Activated B cell treated with CpG ODN at 0.5 μM for 24 hours (primary cell): ENCODE measurements at regions not wholly inside any gene's neighbourhood (a gene's known extent, or its start where the extent isn't known, plus 50 kb on each side); places are given as distances from the start of the nearest gene placed in this dataset.

Experiments used
- ATAC-seq: fragments of 200-7000 bp; cut with Tn5 transposase; one replicate; pipeline ENCODE4 v1.10.0; 2021; ENCODE audit warnings: low read depth, mild to moderate bottlenecking, moderate library complexity
- CTCF ChIA-PET: fragments of 350-600 bp; sonication (Branson Sonifier 250); formaldehyde crosslinking; loops from one replicate; lab custom pipeline; 2021; ENCODE audit warnings: antibody characterized with exemption; lab: Charles Lee
- POLR2A ChIA-PET: fragments of 350-600 bp; sonication (Branson Sonifier 250); formaldehyde crosslinking; loops from one replicate; lab custom pipeline; 2021; ENCODE audit warnings: antibody characterized with exemption; lab: Charles Lee
- DNase-seq: peaks from one replicate; pipeline ENCODE4 v3.0.0; 2022
- H3K27ac Mint-ChIP-seq: one replicate; pipeline ENCODE4 v1.8.0; 2020; ENCODE audit warnings: mixed read lengths
- H3K27me3 Mint-ChIP-seq: one replicate; pipeline ENCODE4 v1.8.0; 2021; ENCODE audit warnings: mixed read lengths
- H3K36me3 Mint-ChIP-seq: one replicate; pipeline ENCODE4 v1.8.0; 2021; ENCODE audit warnings: low read depth, mixed read lengths
- H3K4me1 Mint-ChIP-seq: one replicate; pipeline ENCODE4 v1.8.0; 2021; ENCODE audit warnings: mixed read lengths
- H3K4me3 Mint-ChIP-seq: one replicate; pipeline ENCODE4 v1.8.0; 2020; ENCODE audit warnings: mild to moderate bottlenecking, mixed read lengths
- H3K9me3 Mint-ChIP-seq: one replicate; pipeline ENCODE4 v1.8.0; 2020; ENCODE audit warnings: mixed read lengths
- intact Hi-C: fragments of 100-400 bp; cut with micrococcal nuclease; formaldehyde crosslinking; loops from one replicate; pipeline ENCODE4 v1.15.1; 2024
- TF ChIP-seq, protein P1 (sequence below): fragments of 200-600 bp; IDR thresholded peaks from one replicate; pipeline ENCODE4 v1.8.0; 2022; ENCODE audit warnings: antibody characterized with exemption, mild to moderate bottlenecking

DNA sequence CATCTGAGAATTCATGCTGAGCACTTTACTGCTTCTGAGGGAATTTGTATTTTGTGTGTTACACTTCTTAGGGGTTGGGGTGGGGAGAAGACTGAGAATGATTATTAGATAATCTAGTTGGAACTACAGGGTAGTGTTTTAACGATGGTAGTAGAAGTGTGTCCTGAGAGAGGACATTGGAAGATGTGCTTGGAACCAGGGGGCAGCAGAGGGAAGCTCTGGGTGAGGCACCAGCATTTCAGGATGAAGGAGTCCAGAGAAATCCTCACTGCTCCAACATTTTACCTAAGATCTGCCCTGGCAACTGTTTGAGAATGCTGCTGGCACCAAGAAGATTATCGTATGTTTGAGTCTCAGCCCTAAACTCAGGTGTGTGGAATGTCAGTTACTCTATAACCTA is 145.5 kb downstream of the SQOR start:
- CTCF ChIA-PET, result no interaction called here
- TF ChIP-seq, protein P1, sequence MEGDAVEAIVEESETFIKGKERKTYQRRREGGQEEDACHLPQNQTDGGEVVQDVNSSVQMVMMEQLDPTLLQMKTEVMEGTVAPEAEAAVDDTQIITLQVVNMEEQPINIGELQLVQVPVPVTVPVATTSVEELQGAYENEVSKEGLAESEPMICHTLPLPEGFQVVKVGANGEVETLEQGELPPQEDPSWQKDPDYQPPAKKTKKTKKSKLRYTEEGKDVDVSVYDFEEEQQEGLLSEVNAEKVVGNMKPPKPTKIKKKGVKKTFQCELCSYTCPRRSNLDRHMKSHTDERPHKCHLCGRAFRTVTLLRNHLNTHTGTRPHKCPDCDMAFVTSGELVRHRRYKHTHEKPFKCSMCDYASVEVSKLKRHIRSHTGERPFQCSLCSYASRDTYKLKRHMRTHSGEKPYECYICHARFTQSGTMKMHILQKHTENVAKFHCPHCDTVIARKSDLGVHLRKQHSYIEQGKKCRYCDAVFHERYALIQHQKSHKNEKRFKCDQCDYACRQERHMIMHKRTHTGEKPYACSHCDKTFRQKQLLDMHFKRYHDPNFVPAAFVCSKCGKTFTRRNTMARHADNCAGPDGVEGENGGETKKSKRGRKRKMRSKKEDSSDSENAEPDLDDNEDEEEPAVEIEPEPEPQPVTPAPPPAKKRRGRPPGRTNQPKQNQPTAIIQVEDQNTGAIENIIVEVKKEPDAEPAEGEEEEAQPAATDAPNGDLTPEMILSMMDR, result no peak
- no peaks in the 10 kb centered on the region for H3K36me3 Mint-ChIP-seq
- ATAC-seq (no peak), DNase-seq (no peak)
- intact Hi-C loops, result no loop called here
- POLR2A ChIA-PET, result no interaction called here
- peaks cover 8% of the 10 kb centered on the region for H3K27me3 Mint-ChIP-seq
- no peaks in the 10 kb centered on the region for H3K9me3 Mint-ChIP-seq
- no peaks in the 10 kb centered on the region for H3K4me1 Mint-ChIP-seq
- H3K4me3 Mint-ChIP-seq, result no peak overlapping the region
- H3K27ac Mint-ChIP-seq, result no peak overlapping the region

DNA sequence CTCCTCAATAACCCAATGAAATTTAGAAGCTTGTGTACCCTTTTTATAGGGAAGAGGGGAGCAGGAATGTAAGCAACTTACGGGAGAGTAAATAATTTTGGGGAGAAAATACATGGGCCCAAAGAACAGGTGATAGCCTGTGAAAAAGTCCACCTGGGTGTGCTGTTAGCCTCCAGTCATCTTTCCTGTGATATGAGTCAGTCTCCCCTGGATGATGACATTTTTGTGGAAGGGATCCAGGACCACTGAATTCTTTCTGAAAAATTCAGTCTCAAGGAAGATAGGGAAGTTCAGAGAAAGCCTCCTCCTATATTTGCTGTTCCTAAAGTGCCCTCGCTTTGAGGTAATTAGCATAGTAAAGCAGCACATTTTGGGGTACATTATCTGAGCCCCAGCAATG is 149.8 kb downstream of the SQOR start:
- no peak overlapping the region for H3K4me3 Mint-ChIP-seq
- no peak overlapping the region for H3K27ac Mint-ChIP-seq
- H3K27me3 Mint-ChIP-seq, result peaks cover 5% of the 10 kb centered on the region
- H3K4me1 Mint-ChIP-seq, result no peaks in the 10 kb centered on the region
- ChIA-PET POLR2A (no interaction called here), CTCF (no interaction called here)
- ATAC-seq, result no peak
- DNase-seq, result no peak
- TF ChIP-seq, protein P1, result no peak
- H3K36me3 Mint-ChIP-seq, result no peaks in the 10 kb centered on the region
- no peaks in the 10 kb centered on the region for H3K9me3 Mint-ChIP-seq
- intact Hi-C loops, result no loop called here

DNA sequence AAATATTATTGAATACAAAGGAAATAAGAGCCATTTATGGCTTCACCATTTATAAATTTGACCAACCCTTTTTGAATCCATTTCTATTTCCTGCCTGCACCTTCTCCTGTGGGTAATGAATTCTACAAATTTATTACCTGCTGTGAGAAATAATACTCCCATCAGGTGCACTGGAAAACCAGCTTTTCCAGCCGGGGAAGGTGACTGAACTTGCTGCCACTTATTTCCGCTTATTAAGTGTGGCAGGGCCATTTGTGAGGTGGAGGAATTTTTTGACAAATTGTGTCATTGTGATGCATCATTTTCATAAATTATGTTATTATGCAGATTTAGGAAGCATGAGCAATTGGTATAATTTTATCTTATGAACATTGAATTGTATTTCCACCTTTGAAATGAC is 151.1 kb downstream of the SQOR start:
- TF ChIP-seq, protein P1, result no peak
- no peak for ATAC-seq
- no peaks in the 10 kb centered on the region for H3K36me3 Mint-ChIP-seq
- DNase-seq, result no peak
- ChIA-PET CTCF (no interaction called here), POLR2A (no interaction called here)
- intact Hi-C loops, result no loop called here
- H3K27ac Mint-ChIP-seq, result no peak overlapping the region
- H3K9me3 Mint-ChIP-seq, result no peaks in the 10 kb centered on the region
- no peak overlapping the region for H3K4me3 Mint-ChIP-seq
- H3K4me1 Mint-ChIP-seq, result no peaks in the 10 kb centered on the region
- H3K27me3 Mint-ChIP-seq, result peaks cover 5% of the 10 kb centered on the region

DNA sequence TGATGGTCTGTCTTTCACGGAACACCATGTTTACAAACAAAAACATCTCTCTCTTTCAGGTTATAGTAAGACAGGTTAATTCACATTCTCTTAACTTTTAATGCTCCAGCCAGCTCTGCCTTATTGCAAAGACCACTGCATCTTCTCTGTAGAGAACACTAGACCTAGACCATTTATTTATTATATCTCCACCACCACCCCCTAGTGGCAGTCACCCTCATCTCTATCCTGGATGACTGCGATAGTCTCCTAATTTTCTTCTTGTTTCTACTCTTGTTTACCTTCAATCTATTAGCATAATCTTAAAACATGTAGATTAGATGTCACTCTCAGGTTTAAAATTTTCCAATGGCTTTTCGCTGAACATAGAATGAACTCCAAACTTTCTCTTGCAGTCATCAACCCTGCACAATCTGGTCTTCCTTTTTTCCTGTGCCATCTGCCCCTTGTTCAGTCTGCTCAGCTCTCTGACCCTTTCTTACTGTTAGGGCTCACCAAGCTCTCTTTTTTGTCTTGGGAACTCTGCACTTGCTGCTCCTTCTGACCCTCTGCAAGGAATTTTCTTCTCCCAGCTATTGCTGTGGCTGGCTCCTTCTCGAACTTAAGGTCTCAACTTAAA is 155.6 kb downstream of the SQOR start:
- Mint-ChIP-seq H3K9me3 (no peaks in the 10 kb centered on the region), H3K4me1 (no peaks in the 10 kb centered on the region), H3K27me3 (peaks cover 13% of the 10 kb centered on the region), H3K27ac (no peak overlapping the region), H3K4me3 (no peak overlapping the region), H3K36me3 (no peaks in the 10 kb centered on the region)
- TF ChIP-seq, protein P1, result no peak
- intact Hi-C loops, result loop anchor here (1.0 kb wide), 1 partner anchor 85 kb away; no protein-coding TSS in a partner anchor
- CTCF ChIA-PET, result interaction anchor here (2.2 kb wide), 1 partner anchor 85 kb away, joined by 7 read pairs; no protein-coding TSS in a partner anchor
- DNase-seq (no peak), ATAC-seq (no peak)
- POLR2A ChIA-PET, result no interaction called here

DNA sequence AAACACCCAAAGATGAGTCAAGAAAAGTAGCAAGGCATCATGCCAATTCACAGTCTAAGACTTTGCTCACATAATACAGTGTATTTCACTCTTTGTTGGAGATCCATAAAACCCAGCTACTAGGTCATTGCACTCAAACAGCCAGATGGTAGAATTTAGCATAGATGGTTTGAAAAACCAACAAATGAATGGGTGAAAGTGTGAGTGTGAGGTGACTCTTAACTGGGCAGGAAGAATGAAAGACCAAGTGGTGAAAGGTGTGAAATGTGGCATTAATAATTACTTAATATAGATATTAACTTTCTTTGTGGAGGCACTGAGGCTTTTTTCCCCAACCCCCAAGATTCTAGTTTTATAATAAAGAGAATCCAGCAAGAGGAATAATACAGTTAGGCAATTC is 159.5 kb downstream of the SQOR start:
- ChIA-PET CTCF (no interaction called here), POLR2A (no interaction called here)
- H3K4me3 Mint-ChIP-seq, result no peak overlapping the region
- no peak for ATAC-seq
- peaks cover 16% of the 10 kb centered on the region for H3K27me3 Mint-ChIP-seq
- intact Hi-C loops, result no loop called here
- TF ChIP-seq, protein P1, result no peak
- no peak for DNase-seq
- H3K36me3 Mint-ChIP-seq, result no peaks in the 10 kb centered on the region
- no peaks in the 10 kb centered on the region for H3K9me3 Mint-ChIP-seq
- no peaks in the 10 kb centered on the region for H3K4me1 Mint-ChIP-seq
- H3K27ac Mint-ChIP-seq, result no peak overlapping the region
